ENCODE measurements at regions not wholly inside any gene's neighbourhood (a gene's known extent, or its start where the extent isn't known, plus 50 kb on each side); places are given as distances from the start of the nearest gene placed in this dataset.

GRCh38 chr2:20563251-20563650 is 87.6 kb downstream of the HS1BP3 start:
- no peak for DNase-seq (ENCODE audit: extremely low spot score, unreplicated experiment)
- H3K9me3 Mint-ChIP-seq: no peaks in the 10 kb centered on the region
- no peaks in the 10 kb centered on the region for H3K27me3 Mint-ChIP-seq
- TF ChIP-seq CTCF (conservative IDR thresholded peaks at IDR 0.05): no peak
- no peak overlapping the region for H3K27ac Mint-ChIP-seq
- no peak overlapping the region for H3K4me3 Mint-ChIP-seq
- no peaks in the 10 kb centered on the region for H3K36me3 Mint-ChIP-seq
- H3K4me1 Mint-ChIP-seq (ENCODE audit: unreplicated experiment): peaks cover 25% of the 10 kb centered on the region

- Mint-ChIP-seq H3K27me3 (no peaks in the 10 kb centered on the region), H3K4me1 (ENCODE audit: unreplicated experiment) (peaks cover 26% of the 10 kb centered on the region), H3K4me3 (no peak overlapping the region), H3K27ac (no peak overlapping the region), H3K36me3 (no peaks in the 10 kb centered on the region), H3K9me3 (no peaks in the 10 kb centered on the region)
- no peak for TF ChIP-seq CTCF (conservative IDR thresholded peaks at IDR 0.05)
- DNase-seq (ENCODE audit: extremely low spot score, unreplicated experiment): no peak
These were observed 87.1 kb downstream of the HS1BP3 start for GRCh38 chr2:20563833-20564232.

GRCh38 chr2:20565101-20565622 is 85.7 kb downstream of the HS1BP3 start:
- peaks cover 26% of the 10 kb centered on the region for H3K4me1 Mint-ChIP-seq (ENCODE audit: unreplicated experiment)
- no peaks in the 10 kb centered on the region for H3K27me3 Mint-ChIP-seq
- no peak for TF ChIP-seq CTCF (conservative IDR thresholded peaks at IDR 0.05)
- H3K4me3 Mint-ChIP-seq: no peak overlapping the region
- DNase-seq (ENCODE audit: extremely low spot score, unreplicated experiment): no peak
- H3K27ac Mint-ChIP-seq: no peak overlapping the region
- no peaks in the 10 kb centered on the region for H3K9me3 Mint-ChIP-seq
- H3K36me3 Mint-ChIP-seq: no peaks in the 10 kb centered on the region

GRCh38 chr2:20565623-20566236 is 85.2 kb downstream of the HS1BP3 start:
- Mint-ChIP-seq H3K4me1 (ENCODE audit: unreplicated experiment) (peaks cover 26% of the 10 kb centered on the region), H3K27ac (no peak overlapping the region), H3K9me3 (no peaks in the 10 kb centered on the region), H3K36me3 (no peaks in the 10 kb centered on the region), H3K27me3 (no peaks in the 10 kb centered on the region), H3K4me3 (no peak overlapping the region)
- no peak for DNase-seq (ENCODE audit: extremely low spot score, unreplicated experiment)
- TF ChIP-seq CTCF (conservative IDR thresholded peaks at IDR 0.05): no peak

- no peak for TF ChIP-seq CTCF (conservative IDR thresholded peaks at IDR 0.05)
- H3K4me3 Mint-ChIP-seq: no peak overlapping the region
- H3K36me3 Mint-ChIP-seq: no peaks in the 10 kb centered on the region
- peaks cover 23% of the 10 kb centered on the region for H3K4me1 Mint-ChIP-seq (ENCODE audit: unreplicated experiment)
- H3K27ac Mint-ChIP-seq: no peak overlapping the region
- no peaks in the 10 kb centered on the region for H3K9me3 Mint-ChIP-seq
- H3K27me3 Mint-ChIP-seq: no peaks in the 10 kb centered on the region
- no peak for DNase-seq (ENCODE audit: extremely low spot score, unreplicated experiment)
These were observed 84.6 kb downstream of the HS1BP3 start for GRCh38 chr2:20566331-20566730.
